PC-9 (cell line): ENCODE measurements at regions not wholly inside any gene's neighbourhood (a gene's known extent, or its start where the extent isn't known, plus 50 kb on each side); places are given as distances from the start of the nearest gene placed in this dataset.

Experiments
- BruUV-seq: library from RNA; stranded (reverse); fragments of 400-500 nt; replicated peaks from 2 replicates; lab custom pipeline; 2021; lab: Mats Ljungman, UMichigan
- CTCF ChIA-PET: fragments of 300-600 bp; sonication (Branson Sonifier 250); formaldehyde crosslinking; loops from one replicate; lab custom pipeline; 2022; ENCODE audit warnings: antibody characterized with exemption; lab: Charles Lee
- POLR2A ChIA-PET: fragments of 300-600 bp; sonication (Branson Sonifier 250); formaldehyde crosslinking; loops from one replicate; lab custom pipeline; 2022; ENCODE audit warnings: antibody characterized with exemption; ENCODE audit not compliant: unreplicated experiment; lab: Charles Lee
- DNase-seq, 2 experiments: peaks; one replicate each; pipeline versions ENCODE4 v3.0.0 to v3.0.0-alpha.2; 2015 to 2022; ENCODE audit warnings: mixed read lengths in 1 of 2
- H2AFZ ChIP-seq: fragments of 200-600 bp; sonication (generic); 2 replicates; pipeline ENCODE4 v1.8.1; 2017; ENCODE audit warnings: antibody characterized with exemption
- H3F3A ChIP-seq: fragments of 200-600 bp; sonication (generic); 2 replicates; pipeline ENCODE4 v1.8.1; 2017; ENCODE audit warnings: antibody characterized with exemption, mild to moderate bottlenecking, low read depth; ENCODE audit not compliant: insufficient read depth
- H3K27ac ChIP-seq: fragments of 200-600 bp; sonication (generic); 2 replicates; pipeline ENCODE4 v1.6.1; 2016; ENCODE audit warnings: mixed run types
- H3K27me3 ChIP-seq: fragments of 200-600 bp; sonication (generic); 2 replicates; pipeline ENCODE4 v1.6.1; 2016; ENCODE audit warnings: low read depth, mixed run types; ENCODE audit not compliant: insufficient read depth
- H3K36me3 ChIP-seq: fragments of 200-600 bp; sonication (generic); 2 replicates; pipeline ENCODE4 v1.6.1; 2016; ENCODE audit warnings: low read depth, mixed run types
- H3K4me1 ChIP-seq: fragments of 200-600 bp; sonication (generic); replicated peaks from 2 replicates; pipeline ENCODE4 v1.6.1; 2016; ENCODE audit warnings: mixed run types; ENCODE audit not compliant: insufficient read depth
- H3K4me2 ChIP-seq: fragments of 200-600 bp; sonication (generic); 2 replicates; pipeline ENCODE4 v1.6.1; 2017; ENCODE audit warnings: mixed run types
- H3K4me3 ChIP-seq: fragments of 200-600 bp; sonication (generic); 2 replicates; pipeline ENCODE4 v1.6.1; 2016; ENCODE audit warnings: mixed run types
- H3K79me2 ChIP-seq: fragments of 200-600 bp; sonication (generic); 2 replicates; pipeline ENCODE4 v1.6.1; 2017; ENCODE audit warnings: low read depth, mixed run types
- H3K9me2 ChIP-seq: fragments of 200-600 bp; sonication (generic); 2 replicates; pipeline ENCODE4 v1.8.1; 2017; ENCODE audit warnings: mild to moderate bottlenecking; ENCODE audit not compliant: insufficient read depth
- H3K9me3 ChIP-seq: fragments of 200-600 bp; sonication (generic); 2 replicates; pipeline ENCODE4 v1.8.1; 2016; ENCODE audit warnings: low read depth; ENCODE audit not compliant: insufficient read depth
- H4K20me1 ChIP-seq: fragments of 200-600 bp; sonication (generic); 2 replicates; pipeline ENCODE4 v1.8.1; 2017; ENCODE audit not compliant: insufficient read depth
- EZH2 ChIP-seq: fragments of 200-600 bp; sonication (generic); IDR thresholded peaks from 2 replicates; pipeline ENCODE4 v1.8.0; 2017; ENCODE audit warnings: antibody characterized with exemption, low read depth
- intact Hi-C: fragments of 100-400 bp; cut with micrococcal nuclease; formaldehyde crosslinking; loops from one replicate; pipeline ENCODE4 v1.10.0; 2022; ENCODE audit not compliant: unreplicated experiment
- TF ChIP-seq, protein P1 (sequence below): fragments of 200-600 bp; sonication (generic); conservative IDR thresholded peaks from 2 replicates; pipeline ENCODE4 v1.6.1; 2017; ENCODE audit warnings: mixed run types, antibody characterized with exemption, mild to moderate bottlenecking, moderate library complexity

DNA sequence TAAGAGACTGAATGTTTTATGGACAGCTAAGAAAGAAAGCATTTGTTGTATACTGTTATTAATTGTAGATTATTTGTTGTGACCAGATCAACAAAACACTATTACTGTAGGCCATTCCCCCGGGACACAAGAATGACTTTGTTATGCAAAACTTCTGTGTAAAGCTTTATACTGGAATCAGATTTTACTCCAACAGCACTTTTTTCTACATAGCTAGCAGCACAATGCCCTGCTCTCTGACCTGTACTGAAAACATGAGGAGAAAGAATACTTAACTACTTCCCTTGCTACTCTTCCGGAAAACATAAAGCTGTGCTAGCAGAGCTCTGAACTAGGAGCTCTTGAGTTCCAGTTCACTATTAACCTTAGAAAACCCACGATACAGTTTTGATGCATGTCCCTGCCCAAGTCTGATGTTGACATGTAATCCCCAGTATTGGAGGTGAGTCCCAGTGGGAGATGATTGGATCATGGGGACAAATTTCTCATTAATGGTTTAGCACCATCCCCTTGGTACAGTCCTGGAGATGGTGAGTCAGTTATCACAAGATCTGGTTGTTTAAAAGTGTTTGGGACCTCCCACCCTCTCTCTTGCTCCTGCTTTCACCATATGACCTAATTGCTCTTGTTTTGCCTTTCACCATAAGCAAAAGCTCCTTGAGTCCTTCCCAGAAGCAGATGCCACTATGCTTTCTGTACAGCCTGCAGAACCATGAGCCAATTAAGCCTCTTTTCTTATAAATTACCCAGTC is 601.1 kb upstream of the PIK3C3 start:
- Histone ChIP-seq H3K4me2 (no peak overlapping the region), H3K9me3 (no peaks in the 10 kb centered on the region), H3K27ac (no peak overlapping the region), H3K4me1 (no peaks in the 10 kb centered on the region), H3K9me2 (no peaks in the 10 kb centered on the region), H3K79me2 (no peaks in the 10 kb centered on the region), H3F3A (no peaks in the 10 kb centered on the region), H3K4me3 (no peak overlapping the region), H3K27me3 (no peaks in the 10 kb centered on the region), H3K36me3 (no peaks in the 10 kb centered on the region), H4K20me1 (no peaks in the 10 kb centered on the region), H2AFZ (no peak overlapping the region)
- ChIA-PET POLR2A (no interaction called here), CTCF (interaction anchor here (0.5 kb wide), 1 partner anchor 20 kb away, joined by 4 read pairs; no protein-coding TSS in a partner anchor)
- no TSS peak for BruUV-seq
- intact Hi-C loops, result no loop called here
- DNase-seq, result no peak
- TF ChIP-seq, protein P1, sequence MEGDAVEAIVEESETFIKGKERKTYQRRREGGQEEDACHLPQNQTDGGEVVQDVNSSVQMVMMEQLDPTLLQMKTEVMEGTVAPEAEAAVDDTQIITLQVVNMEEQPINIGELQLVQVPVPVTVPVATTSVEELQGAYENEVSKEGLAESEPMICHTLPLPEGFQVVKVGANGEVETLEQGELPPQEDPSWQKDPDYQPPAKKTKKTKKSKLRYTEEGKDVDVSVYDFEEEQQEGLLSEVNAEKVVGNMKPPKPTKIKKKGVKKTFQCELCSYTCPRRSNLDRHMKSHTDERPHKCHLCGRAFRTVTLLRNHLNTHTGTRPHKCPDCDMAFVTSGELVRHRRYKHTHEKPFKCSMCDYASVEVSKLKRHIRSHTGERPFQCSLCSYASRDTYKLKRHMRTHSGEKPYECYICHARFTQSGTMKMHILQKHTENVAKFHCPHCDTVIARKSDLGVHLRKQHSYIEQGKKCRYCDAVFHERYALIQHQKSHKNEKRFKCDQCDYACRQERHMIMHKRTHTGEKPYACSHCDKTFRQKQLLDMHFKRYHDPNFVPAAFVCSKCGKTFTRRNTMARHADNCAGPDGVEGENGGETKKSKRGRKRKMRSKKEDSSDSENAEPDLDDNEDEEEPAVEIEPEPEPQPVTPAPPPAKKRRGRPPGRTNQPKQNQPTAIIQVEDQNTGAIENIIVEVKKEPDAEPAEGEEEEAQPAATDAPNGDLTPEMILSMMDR, result no peak
- no peak for TF ChIP-seq EZH2

DNA sequence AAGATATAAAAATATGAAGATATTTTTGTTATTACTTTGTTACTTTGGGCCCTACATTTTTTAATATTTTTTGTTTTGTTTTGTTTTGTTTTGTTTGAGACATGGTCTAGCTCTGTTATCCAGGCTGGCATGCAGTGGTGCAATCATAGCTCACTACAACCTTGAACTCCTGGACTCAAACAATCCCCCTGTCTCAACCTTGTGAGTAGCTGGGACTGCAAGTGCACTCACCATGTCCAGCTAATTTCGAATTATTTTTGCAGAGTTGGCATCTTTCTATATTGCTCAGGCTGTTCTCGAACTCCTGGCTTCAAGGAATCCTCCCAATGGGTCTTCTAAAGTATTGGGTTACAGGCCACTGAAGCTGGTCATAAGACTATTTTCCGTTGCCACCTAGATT is 603.6 kb upstream of the PIK3C3 start:
- CTCF ChIA-PET, result no interaction called here
- Histone ChIP-seq H3K4me2 (no peak overlapping the region), H4K20me1 (no peaks in the 10 kb centered on the region), H3K79me2 (no peaks in the 10 kb centered on the region), H3K36me3 (no peaks in the 10 kb centered on the region), H3K27me3 (no peaks in the 10 kb centered on the region), H2AFZ (no peak overlapping the region), H3K4me3 (no peak overlapping the region), H3K27ac (no peak overlapping the region), H3F3A (no peaks in the 10 kb centered on the region), H3K9me2 (no peaks in the 10 kb centered on the region), H3K9me3 (no peaks in the 10 kb centered on the region), H3K4me1 (no peaks in the 10 kb centered on the region)
- no peak for TF ChIP-seq EZH2
- TF ChIP-seq, protein P1, result no peak
- DNase-seq, result no peak
- intact Hi-C loops, result no loop called here
- BruUV-seq, result no TSS peak
- POLR2A ChIA-PET, result no interaction called here

DNA sequence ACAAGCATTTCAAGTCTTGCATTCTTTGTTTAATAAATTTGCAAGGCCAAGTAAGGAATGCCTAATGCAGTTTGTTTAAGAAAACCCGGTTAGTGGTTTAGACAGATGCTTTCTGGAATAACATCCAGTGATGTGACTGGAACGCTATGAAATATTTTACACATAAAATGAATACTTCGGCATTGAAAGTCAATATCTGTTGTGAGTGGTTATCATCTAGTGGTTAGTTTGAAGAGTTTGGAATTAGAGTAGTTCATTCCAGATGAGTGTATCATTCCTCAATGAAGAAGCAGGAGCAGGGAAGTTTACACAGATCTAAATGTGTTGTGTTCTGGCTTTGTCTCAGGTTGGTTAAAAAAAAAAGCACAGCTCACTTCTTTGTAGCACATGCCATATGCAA is 608.0 kb upstream of the PIK3C3 start:
- Histone ChIP-seq H3K36me3 (no peaks in the 10 kb centered on the region), H3K9me3 (no peaks in the 10 kb centered on the region), H4K20me1 (no peaks in the 10 kb centered on the region), H3K27me3 (no peaks in the 10 kb centered on the region), H3K9me2 (no peaks in the 10 kb centered on the region), H3K79me2 (no peaks in the 10 kb centered on the region), H3K4me1 (no peaks in the 10 kb centered on the region), H3K4me2 (no peak overlapping the region), H3F3A (no peaks in the 10 kb centered on the region), H3K4me3 (no peak overlapping the region), H3K27ac (no peak overlapping the region), H2AFZ (no peak overlapping the region)
- POLR2A ChIA-PET, result no interaction called here
- CTCF ChIA-PET, result no interaction called here
- intact Hi-C loops, result no loop called here
- no peak for DNase-seq
- BruUV-seq, result no TSS peak
- TF ChIP-seq EZH2, result no peak
- TF ChIP-seq, protein P1, result no peak
